ENCODE measurements at regions not wholly inside any gene's neighbourhood (a gene's known extent, or its start where the extent isn't known, plus 50 kb on each side); places are given as distances from the start of the nearest gene placed in this dataset.

GRCh38 chr12:17595111-17595510, 494.9 kb downstream of the RERGL start:
- no peaks in the 10 kb centered on the region for H3K36me3 Mint-ChIP-seq
- no peaks in the 10 kb centered on the region for H3K9me3 Mint-ChIP-seq
- no peak overlapping the region for H3K27ac Mint-ChIP-seq
- no peak for TF ChIP-seq CTCF (conservative IDR thresholded peaks at IDR 0.05)
- no peak overlapping the region for H3K4me3 Mint-ChIP-seq
- no peaks in the 10 kb centered on the region for H3K27me3 Mint-ChIP-seq
- no peaks in the 10 kb centered on the region for H3K4me1 Mint-ChIP-seq (ENCODE audit: unreplicated experiment)
- no peak for DNase-seq (ENCODE audit: extremely low spot score, unreplicated experiment)

- no peaks in the 10 kb centered on the region for H3K4me1 Mint-ChIP-seq (ENCODE audit: unreplicated experiment)
- H3K9me3 Mint-ChIP-seq, result no peaks in the 10 kb centered on the region
Observed at GRCh38 chr12:17593715-17594406, 496.1 kb downstream of the RERGL start.

GRCh38 chr12:17592472-17592871, 497.5 kb downstream of the RERGL start:
- no peaks in the 10 kb centered on the region for H3K4me1 Mint-ChIP-seq (ENCODE audit: unreplicated experiment)
- H3K4me3 Mint-ChIP-seq, result no peak overlapping the region
- H3K36me3 Mint-ChIP-seq, result no peaks in the 10 kb centered on the region
- H3K27ac Mint-ChIP-seq, result no peak overlapping the region
- TF ChIP-seq CTCF (conservative IDR thresholded peaks at IDR 0.05), result no peak
- H3K27me3 Mint-ChIP-seq, result peaks cover 3% of the 10 kb centered on the region
- H3K9me3 Mint-ChIP-seq, result no peaks in the 10 kb centered on the region
- DNase-seq (ENCODE audit: extremely low spot score, unreplicated experiment), result no peak

More at GRCh38 chr12:17593715-17594406, 496.1 kb downstream of the RERGL start:
- no peak for DNase-seq (ENCODE audit: extremely low spot score, unreplicated experiment)
- Mint-ChIP-seq H3K27me3 (peaks cover 3% of the 10 kb centered on the region), H3K27ac (no peak overlapping the region), H3K4me3 (no peak overlapping the region), H3K36me3 (no peaks in the 10 kb centered on the region)
- TF ChIP-seq CTCF (conservative IDR thresholded peaks at IDR 0.05), result no peak

- H3K36me3 Mint-ChIP-seq, result no peaks in the 10 kb centered on the region
- no peak for DNase-seq (ENCODE audit: extremely low spot score, unreplicated experiment)
- no peak overlapping the region for H3K27ac Mint-ChIP-seq
- H3K27me3 Mint-ChIP-seq, result peaks cover 3% of the 10 kb centered on the region
- no peaks in the 10 kb centered on the region for H3K9me3 Mint-ChIP-seq
- no peaks in the 10 kb centered on the region for H3K4me1 Mint-ChIP-seq (ENCODE audit: unreplicated experiment)
- no peak overlapping the region for H3K4me3 Mint-ChIP-seq
- no peak for TF ChIP-seq CTCF (conservative IDR thresholded peaks at IDR 0.05)
Observed at GRCh38 chr12:17591005-17591681, 498.9 kb downstream of the RERGL start.

GRCh38 chr12:17588968-17589367, 501.0 kb downstream of the RERGL start:
- Mint-ChIP-seq H3K27ac (no peak overlapping the region), H3K4me3 (no peak overlapping the region), H3K9me3 (no peaks in the 10 kb centered on the region), H3K4me1 (ENCODE audit: unreplicated experiment) (no peaks in the 10 kb centered on the region), H3K27me3 (peaks cover 3% of the 10 kb centered on the region), H3K36me3 (no peaks in the 10 kb centered on the region)
- TF ChIP-seq CTCF (conservative IDR thresholded peaks at IDR 0.05), result peak; percentile 77
- no peak for DNase-seq (ENCODE audit: extremely low spot score, unreplicated experiment)
